Progenitor cell of endocrine pancreas (in vitro differentiated cells): ENCODE measurements at regions not wholly inside any gene's neighbourhood (a gene's known extent, or its start where the extent isn't known, plus 50 kb on each side); places are given as distances from the start of the nearest gene placed in this dataset.
A peak's percentile ranks its signal among the peaks of the same experiment; 100 is the strongest.

Source experiments
- DNase-seq: peaks from one replicate; pipeline ENCODE4 v3.0.0; 2021; ENCODE audit warnings: low spot score; ENCODE audit not compliant: unreplicated experiment
- H3K27ac Mint-ChIP-seq: 2 replicates; pipeline ENCODE4 v1.8.0; 2021; ENCODE audit warnings: mild to moderate bottlenecking, moderate library complexity, mixed read lengths
- H3K27me3 Mint-ChIP-seq: 2 replicates; pipeline ENCODE4 v1.8.0; 2021; ENCODE audit warnings: mixed read lengths
- H3K36me3 Mint-ChIP-seq: 2 replicates; pipeline ENCODE4 v1.8.0; 2022; ENCODE audit warnings: mixed read lengths; ENCODE audit not compliant: insufficient read depth
- H3K4me1 Mint-ChIP-seq: 2 replicates; pipeline ENCODE4 v1.8.0; 2021; ENCODE audit warnings: low read depth, mixed read lengths
- H3K4me3 Mint-ChIP-seq: 2 replicates; pipeline ENCODE4 v1.8.0; 2021; ENCODE audit warnings: low read depth, mild to moderate bottlenecking, moderate library complexity, mixed read lengths
- H3K9me3 Mint-ChIP-seq: 2 replicates; pipeline ENCODE4 v1.8.0; 2021; ENCODE audit warnings: low read depth, mixed read lengths
- CTCF ChIP-seq: fragments of 200-600 bp; sonication (generic); IDR thresholded peaks from one replicate; pipeline ENCODE4 v1.5.0; 2021; ENCODE audit warnings: antibody characterized with exemption, mild to moderate bottlenecking; ENCODE audit not compliant: unreplicated experiment

GRCh38 chr6:82076916-82077315 lies 170.6 kb downstream of the IBTK start:
- no peak for TF ChIP-seq CTCF
- Mint-ChIP-seq H3K27me3 (no peaks in the 10 kb centered on the region), H3K36me3 (no peaks in the 10 kb centered on the region), H3K4me3 (no peak overlapping the region), H3K27ac (no peak overlapping the region), H3K9me3 (peaks cover 7% of the 10 kb centered on the region), H3K4me1 (peaks cover 2% of the 10 kb centered on the region)
- no peak for DNase-seq

GRCh38 chr6:82074556-82074955 lies 173.0 kb downstream of the IBTK start:
- Mint-ChIP-seq H3K36me3 (no peaks in the 10 kb centered on the region), H3K4me1 (peaks cover 2% of the 10 kb centered on the region), H3K9me3 (peaks cover 3% of the 10 kb centered on the region), H3K27me3 (no peaks in the 10 kb centered on the region), H3K27ac (no peak overlapping the region), H3K4me3 (no peak overlapping the region)
- no peak for DNase-seq
- TF ChIP-seq CTCF, result no peak

- H3K36me3 Mint-ChIP-seq, result no peaks in the 10 kb centered on the region
- no peak for DNase-seq
- peak overlapping the region; percentile 63 for H3K27ac Mint-ChIP-seq
- H3K27me3 Mint-ChIP-seq, result no peaks in the 10 kb centered on the region
- peaks cover 2% of the 10 kb centered on the region for H3K4me1 Mint-ChIP-seq
- no peaks in the 10 kb centered on the region for H3K9me3 Mint-ChIP-seq
- TF ChIP-seq CTCF, result no peak
- H3K4me3 Mint-ChIP-seq, result no peak overlapping the region
Measured at GRCh38 chr6:82073484-82073883, 174.1 kb downstream of the IBTK start.

- Mint-ChIP-seq H3K9me3 (no peaks in the 10 kb centered on the region), H3K27ac (no peak overlapping the region), H3K36me3 (no peaks in the 10 kb centered on the region), H3K4me1 (peaks cover 2% of the 10 kb centered on the region), H3K4me3 (no peak overlapping the region), H3K27me3 (no peaks in the 10 kb centered on the region)
- TF ChIP-seq CTCF, result no peak
- DNase-seq, result no peak
Measured at GRCh38 chr6:82072751-82073150, 174.8 kb downstream of the IBTK start.

- Mint-ChIP-seq H3K9me3 (no peaks in the 10 kb centered on the region), H3K4me1 (peaks cover 2% of the 10 kb centered on the region), H3K27ac (peak overlapping the region; percentile 37), H3K36me3 (no peaks in the 10 kb centered on the region), H3K4me3 (no peak overlapping the region), H3K27me3 (no peaks in the 10 kb centered on the region)
- DNase-seq, result no peak
- TF ChIP-seq CTCF, result no peak
Measured at GRCh38 chr6:82072121-82072521, 175.4 kb downstream of the IBTK start.
